GM19438 (cell line): ENCODE measurements at regions not wholly inside any gene's neighbourhood (a gene's known extent, or its start where the extent isn't known, plus 50 kb on each side); places are given as distances from the start of the nearest gene placed in this dataset.
"Not testable (repeated sequence)": the region's sequence is repeated elsewhere in the genome, so short reads cannot be mapped to it uniquely, and the experiment has no call there.

ENCODE experiments used
- ATAC-seq: cut with Tn5 transposase; IDR thresholded peaks from one replicate; pipeline ENCODE4 v1.9.1; 2021; ENCODE audit warnings: low read depth; ENCODE audit not compliant: unreplicated experiment

- ATAC-seq = no peak
These were observed 342.9 kb upstream of the PPP2R3A start for GRCh38 chr3:135622656-135623055.

- ATAC-seq = no peak
These were observed 342.0 kb upstream of the PPP2R3A start for GRCh38 chr3:135623558-135623957.

DNA sequence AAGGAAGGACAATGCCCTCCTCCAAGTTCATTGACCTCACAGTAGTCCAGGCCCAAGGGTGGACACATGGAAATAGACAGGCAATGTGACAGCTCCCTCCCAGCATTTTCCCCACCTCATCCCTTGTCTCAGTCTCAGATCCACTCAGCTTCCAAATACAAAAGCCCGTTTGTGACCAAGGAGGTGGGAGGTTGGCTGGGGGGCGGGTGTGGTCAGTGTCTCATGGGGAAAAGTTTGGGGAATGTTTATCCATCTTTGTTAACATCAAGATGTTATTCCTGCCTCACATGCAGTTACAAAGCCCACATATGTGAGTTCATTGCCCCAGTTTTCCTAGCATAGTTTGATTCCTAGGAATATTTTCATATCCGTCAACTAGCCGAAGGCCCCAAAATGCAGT is 338.5 kb upstream of the PPP2R3A start:
- no peak for ATAC-seq

DNA sequence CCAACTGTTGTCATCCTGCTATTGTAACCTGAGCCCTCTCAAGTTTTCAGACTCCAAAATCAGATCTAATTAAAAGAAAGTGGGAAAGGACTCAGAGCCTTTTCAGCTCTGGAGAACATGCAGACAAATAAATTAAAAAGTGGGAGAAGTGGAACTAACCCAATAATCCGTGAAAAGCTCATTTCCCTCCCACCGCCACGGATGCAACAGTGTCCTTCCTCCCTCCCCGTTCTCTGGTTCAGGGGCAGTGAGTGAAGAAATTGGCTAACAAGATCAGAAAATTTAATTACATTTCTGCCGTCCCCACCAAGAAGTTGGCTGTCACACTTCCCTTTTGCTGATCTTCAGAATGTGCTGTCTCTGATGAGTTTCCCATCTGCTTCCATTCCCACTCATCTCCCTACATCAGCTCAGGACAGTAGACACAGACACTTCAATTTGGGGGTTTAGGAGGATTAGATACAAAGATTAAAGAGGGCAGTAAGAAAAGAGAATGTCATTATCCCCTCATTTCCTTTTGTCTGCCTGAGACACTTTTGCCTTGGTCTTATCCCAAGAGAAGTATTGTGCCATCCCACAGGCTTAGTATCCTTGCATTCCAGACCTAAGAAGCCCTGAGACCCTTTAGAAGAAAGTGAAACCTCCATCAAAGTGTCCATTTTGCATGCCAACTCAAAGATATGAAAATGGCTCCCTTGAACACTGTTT is 335.7 kb upstream of the PPP2R3A start:
- ATAC-seq = no peak

GRCh38 chr3:135632556-135633065 is 332.9 kb upstream of the PPP2R3A start:
- no peak for ATAC-seq

DNA sequence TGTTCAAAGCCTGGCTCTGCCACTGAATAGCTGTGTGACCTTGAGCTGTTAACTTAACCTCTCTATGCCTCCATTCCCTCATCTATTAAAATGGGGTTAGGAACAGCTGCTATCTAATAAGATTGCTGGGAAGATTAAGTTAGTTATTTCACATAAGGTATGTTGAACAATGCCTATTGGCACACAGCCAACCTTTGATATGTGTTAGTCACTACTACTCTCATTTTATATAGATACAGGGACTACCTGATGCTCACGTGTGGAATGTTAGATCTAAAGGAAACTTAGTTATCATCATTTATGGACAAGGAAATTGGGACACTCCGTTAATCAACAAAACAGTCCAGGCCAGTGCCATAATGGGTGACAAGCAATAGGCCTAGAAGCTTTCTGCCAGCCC is 332.4 kb upstream of the PPP2R3A start:
- ATAC-seq = no peak

DNA sequence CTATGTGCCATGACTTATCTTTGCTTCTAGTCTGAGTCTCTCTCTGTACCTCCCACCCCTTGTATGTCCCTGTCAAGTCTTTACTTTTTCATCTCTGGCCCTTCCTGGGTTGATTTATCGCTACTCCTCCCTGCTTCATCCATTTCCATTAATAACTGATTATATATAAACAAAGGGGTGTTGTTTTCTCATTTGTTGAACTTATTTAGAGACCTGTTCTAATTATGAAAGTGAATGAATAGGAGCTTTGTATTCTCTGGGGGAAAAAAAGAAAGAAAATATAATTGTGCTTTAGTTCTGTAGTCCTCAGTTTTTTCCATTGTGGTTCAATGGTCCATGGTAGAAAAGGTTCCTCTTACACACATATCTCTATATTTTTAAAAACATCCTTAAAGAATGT is 328.9 kb upstream of the PPP2R3A start:
- no peak for ATAC-seq

GRCh38 chr3:135637013-135637412 is 328.5 kb upstream of the PPP2R3A start:
- no peak for ATAC-seq

GRCh38 chr3:135641761-135642160 is 323.8 kb upstream of the PPP2R3A start:
- no peak for ATAC-seq

- ATAC-seq = no peak
These were observed 320.0 kb upstream of the PPP2R3A start for GRCh38 chr3:135645541-135645940.

DNA sequence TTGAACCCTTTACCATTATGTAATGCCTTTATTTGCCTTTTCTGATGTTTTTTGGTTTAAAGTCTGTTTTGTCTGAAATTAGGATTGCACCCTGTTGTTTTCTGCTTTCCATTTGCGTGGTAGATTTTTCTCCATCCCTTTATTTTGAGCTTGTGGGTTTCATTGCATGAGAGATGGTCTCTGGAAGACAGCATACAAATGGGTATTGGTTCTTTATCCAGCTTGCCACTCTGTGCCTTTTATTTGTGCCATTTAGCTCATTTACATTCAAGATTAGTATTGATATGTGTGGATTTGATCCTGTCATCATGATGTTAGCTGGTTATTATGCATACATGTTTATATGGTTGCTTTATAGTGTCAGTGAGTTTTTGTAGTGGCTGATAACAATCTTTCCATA is 318.7 kb upstream of the PPP2R3A start:
- no peak for ATAC-seq

GRCh38 chr3:135649361-135649760 is 316.2 kb upstream of the PPP2R3A start:
- no peak for ATAC-seq

GRCh38 chr3:135650309-135650708 is 315.2 kb upstream of the PPP2R3A start:
- ATAC-seq = no peak

- ATAC-seq = no peak
These were observed 313.1 kb upstream of the PPP2R3A start for GRCh38 chr3:135652388-135652787.

DNA sequence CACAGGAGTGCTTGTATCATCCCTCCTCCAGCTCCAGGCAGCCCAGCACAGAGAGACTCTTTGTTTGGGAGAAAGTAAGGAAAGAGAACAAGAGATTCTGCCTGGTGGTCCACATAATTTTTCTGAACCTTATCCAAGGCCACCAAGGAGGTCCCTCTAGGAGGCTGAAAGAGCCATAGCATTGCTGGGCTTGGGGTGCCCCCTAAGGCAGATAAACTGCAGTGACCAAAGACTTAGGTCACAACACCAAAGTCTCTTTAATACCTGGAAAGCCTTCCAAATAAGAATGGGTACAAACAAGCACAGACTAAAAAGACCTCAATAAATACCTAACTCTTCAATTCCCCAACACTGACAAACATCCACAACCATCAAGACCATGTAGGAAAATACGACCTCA is 310.2 kb upstream of the PPP2R3A start:
- ATAC-seq = no peak

DNA sequence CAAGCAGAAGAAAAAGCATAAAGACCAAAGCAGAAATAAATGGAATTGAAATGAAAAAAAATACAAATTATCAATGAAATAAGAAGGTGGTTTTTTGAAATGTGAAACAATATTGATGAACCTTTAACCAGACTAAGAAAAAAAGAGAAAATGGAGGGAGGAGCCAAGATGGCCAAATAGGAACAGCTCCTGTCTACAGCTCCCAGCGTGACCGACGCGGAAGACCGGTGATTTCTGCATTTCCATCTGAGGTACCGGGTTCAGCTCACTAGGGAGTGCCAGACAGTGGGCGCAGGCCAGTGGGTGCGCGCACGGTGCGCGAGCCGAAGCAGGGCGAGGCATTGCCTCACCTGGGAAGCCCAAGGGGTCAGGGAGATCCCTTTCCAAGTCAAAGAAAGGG is 307.1 kb upstream of the PPP2R3A start:
- not testable (repeated sequence) for ATAC-seq

- ATAC-seq = no peak
These were observed 298.5 kb upstream of the PPP2R3A start for GRCh38 chr3:135667061-135667460.

DNA sequence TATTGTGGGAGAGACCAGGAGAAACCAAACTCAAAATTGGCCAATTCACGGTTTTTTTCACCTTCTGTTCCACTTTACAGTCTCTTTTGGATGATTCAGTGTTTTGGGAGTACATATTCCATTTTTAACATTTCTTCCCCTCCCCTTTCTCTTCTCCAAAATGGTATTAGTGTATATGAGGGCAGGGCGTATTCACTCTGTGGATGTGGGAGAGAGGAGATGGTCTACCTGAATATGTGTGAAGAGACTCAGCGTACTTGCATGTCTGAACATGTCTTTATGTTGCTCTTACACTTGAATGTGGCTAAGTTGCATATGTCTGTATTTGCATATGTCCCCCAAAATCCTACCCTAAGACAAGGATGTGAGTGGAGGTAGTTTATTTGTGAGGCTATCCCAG is 291.0 kb upstream of the PPP2R3A start:
- no peak for ATAC-seq

DNA sequence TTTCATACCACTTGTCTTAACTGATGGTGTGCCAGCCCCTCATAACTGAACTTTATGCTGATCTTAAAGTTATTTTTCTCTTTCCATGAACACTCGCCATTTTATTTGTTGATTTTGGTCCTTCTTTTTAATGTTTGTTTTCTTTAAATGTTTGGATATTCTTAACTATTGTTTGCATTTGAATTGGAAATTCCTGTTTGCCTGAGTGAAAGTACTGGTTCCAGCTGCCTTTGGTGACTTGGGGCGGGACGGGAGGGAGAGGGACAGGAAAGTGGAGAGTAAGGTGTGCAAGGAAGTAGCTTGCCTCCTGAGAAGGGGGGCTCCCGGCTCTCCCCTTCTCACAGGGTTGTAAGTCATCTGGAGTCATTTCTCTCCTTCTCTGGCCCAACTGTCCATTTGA is 287.1 kb upstream of the PPP2R3A start:
- no peak for ATAC-seq

DNA sequence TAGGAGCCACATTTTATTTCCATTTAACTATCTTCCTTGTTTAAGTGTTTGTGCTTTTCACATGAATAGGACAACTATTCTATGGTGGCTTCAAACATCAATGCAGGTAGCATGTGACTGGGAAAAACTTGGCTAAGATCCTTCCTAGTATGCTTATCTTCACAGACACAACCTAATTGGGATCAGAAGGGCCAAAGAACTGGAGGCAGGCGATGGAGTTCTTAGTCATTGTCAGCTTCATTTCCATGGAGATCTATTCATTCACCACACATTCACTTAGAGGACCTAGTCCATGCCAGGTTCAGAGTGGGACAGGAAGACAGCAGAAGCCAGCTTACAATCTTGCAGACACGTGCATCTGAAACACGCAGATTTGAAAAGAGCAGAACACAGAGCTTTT is 277.5 kb upstream of the PPP2R3A start:
- ATAC-seq = no peak

- no peak for ATAC-seq
These were observed 274.9 kb upstream of the PPP2R3A start for GRCh38 chr3:135690664-135691063.

DNA sequence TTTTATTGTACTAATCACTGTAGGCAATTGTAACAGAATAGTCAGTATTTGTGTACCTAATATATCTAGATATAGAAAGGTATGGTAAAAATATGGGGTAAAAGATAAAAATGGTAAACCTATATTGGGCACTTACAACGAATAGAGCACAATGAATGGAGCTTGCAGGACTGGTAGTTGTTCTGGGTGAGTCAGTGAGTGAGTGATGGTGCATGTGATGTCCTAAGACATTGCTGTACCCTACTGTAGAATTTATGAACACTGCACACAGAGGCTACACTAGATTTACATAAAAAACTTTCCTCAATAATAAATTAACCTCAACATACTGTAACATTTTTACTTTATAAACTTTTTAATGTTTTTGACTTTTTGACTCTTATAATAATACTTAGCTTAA is 274.3 kb upstream of the PPP2R3A start:
- ATAC-seq = no peak

GRCh38 chr3:135694142-135694541 is 271.4 kb upstream of the PPP2R3A start:
- ATAC-seq = no peak
